Fibroblast of upper back skin (primary cell): ENCODE measurements at regions not wholly inside any gene's neighbourhood (a gene's known extent, or its start where the extent isn't known, plus 50 kb on each side); places are given as distances from the start of the nearest gene placed in this dataset.

Source experiments
- DNase-seq: peaks from one replicate; pipeline ENCODE4 v3.0.0-alpha.2; 2013

DNA sequence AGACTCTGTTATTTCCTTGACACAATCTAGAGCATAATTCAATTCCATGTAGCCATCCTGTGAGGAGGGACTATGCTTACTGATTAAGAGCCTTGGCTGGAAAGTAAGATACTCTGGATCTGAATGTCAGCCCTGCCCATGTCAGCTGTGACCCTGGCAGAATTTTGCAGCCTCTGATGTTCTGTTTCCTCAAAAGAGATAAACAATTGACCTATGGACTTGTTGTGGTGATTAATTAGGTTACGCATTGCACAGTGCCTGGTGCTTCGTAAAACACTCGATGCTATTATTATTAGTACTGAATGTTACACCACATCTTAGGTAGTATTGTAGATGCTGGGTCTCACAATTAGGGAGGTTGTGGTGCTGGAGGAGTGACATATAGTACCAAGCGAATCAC lies 161.3 kb upstream of the MEIS2 start:
- no peak for DNase-seq

DNA sequence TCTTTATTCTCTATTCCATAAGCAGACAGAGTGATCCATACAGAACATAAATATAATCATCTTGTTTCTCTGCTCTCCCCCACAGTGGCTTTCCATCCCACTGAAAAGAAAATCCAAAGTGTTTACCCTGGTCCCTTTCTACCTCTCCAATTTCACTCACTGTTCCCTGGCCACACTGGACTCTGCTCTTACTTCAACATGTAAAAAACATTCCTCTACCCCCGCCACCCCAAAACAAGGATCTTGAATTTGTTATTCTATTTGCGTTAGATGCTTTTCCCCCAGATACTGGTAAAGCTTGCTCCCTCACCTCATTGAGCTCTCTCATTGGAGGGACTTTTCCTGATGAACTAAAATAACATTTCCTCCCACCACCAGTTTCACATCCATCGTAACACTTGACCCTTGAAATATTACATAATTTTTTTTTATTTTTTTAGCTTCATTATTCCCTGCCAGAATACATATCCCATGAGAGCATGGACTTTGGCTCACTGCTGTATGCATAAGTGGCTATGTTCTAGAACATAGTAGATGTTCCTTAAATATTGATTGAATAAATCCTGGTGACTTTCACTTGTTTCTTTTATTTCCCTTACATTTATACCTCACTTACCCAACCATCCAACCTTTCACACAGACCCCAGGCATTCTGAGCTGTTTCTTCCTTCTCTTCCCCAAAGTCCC lies 162.7 kb upstream of the MEIS2 start:
- no peak for DNase-seq

DNA sequence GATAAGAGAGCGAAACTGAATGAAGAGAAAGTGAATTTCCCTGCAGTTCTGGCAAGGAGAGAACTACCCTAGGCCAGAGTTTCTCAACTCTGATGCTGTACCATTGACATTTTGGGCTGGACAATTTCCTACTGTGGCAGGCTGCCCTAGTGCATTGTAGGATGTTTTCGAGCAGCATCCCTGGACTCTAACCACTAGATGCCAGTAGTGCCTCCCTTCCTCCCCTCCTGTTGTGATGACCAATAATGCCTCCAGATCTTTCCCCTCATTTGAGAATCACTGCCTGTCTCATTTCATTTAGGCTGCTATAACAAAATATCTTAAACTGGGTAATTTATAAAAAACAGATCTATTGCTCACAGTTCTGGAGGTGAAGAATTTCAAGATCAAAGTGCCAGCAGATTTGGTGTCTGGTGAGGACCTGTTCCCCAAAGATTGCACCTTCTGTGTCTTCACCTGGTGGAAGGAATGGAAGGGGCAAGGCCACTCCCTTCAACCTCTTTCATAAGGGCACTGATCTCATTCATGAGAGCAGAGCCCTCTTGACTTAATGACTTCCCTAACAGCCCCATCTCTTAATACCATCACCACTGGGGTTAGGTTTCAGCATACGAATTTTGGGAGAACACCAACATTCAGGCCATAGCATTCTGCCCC lies 188.9 kb upstream of the MEIS2 start:
- peak; percentile 48 for DNase-seq

DNA sequence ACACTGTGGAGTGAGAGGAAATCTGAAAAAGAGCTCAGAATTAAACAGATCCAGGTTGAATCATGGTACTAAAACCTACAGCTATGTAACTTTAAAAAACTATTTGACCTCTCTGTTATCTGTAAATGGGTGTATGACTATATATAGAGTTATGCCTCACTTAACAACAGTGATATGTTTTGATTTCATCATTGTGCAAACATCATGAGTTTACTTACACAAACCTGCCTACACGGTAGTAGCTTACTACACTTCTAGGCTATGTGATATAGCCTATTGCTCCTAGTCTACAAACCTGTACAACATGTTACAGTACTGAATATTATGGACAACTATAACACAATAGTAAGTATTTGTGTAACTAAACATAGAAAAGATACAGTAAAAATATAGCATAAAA lies 191.6 kb upstream of the MEIS2 start:
- no peak for DNase-seq

DNA sequence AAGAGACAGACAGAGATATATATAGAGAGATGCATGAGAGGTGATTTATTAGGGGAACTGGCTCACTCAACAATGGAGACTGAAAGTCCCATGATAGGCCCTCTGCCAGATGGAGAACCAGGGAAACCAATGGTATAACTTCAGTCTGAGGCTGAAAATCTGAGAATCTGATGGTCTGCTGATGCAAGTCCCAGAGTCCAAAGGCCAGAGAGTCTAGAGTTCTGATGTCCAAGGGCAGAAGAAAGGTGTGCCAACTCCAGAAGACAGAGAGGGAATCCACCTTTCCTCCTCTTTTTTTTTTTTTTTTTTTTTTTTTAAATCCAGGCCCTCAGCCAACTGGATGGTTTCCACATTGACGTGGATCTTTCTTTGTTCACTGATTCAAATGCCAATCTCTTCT lies 197.9 kb upstream of the MEIS2 start:
- DNase-seq, result no peak

DNA sequence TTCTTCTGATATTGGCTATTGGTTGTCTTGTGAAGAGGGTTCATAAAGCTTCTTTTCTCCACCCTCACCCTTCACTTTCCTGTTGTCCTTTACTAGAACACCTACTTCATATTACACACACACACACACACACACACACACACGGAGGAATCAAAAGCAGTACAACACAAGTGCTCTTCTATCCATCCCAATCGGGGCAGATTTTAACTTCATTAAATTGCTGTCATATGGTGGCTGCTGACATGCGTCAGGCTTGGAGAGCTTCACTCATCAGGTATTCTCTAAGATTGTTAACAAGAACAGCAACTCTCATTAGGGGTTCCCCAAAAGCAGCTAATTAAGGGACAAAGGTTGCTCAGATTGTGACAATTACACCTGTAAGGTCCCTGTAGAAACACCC lies 239.1 kb upstream of the MEIS2 start:
- DNase-seq, result no peak

DNA sequence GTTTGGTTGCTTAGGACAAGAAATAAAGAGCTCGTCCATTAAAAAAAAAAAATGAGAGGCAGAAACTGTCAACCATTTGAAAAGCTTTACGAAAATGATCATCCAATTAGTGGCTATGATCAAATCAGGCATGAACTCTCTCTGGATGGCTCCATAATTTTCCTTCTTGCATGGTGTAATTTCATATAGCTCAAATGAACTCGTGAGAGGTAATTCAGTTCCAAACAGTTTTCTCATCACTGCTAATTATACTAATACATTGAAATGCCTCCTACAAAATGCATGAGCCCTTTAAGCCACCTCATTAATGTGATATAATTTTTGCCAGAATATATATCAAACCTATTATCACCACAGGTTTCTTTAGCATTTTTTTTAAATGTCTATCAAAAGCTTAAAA lies 239.5 kb upstream of the MEIS2 start:
- DNase-seq, result no peak

DNA sequence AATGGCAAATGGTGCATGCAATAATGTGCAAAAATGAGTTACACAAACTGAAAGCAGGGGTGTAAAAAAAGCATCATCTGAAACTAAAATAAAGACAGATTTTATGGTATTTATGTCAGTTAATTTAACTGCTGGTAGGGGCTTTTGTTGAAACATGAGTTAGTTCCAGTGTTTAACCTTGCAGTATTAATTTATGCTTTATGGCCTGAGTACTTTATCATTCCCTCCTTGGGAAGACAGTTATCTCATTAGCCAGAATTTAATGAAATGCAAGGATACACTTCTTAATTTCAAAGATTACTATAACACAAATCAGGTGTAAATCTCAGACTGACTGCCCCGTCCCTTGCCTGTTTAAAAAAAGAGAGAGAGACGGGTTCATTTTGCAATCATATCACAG lies 240.1 kb upstream of the MEIS2 start:
- DNase-seq, result no peak

DNA sequence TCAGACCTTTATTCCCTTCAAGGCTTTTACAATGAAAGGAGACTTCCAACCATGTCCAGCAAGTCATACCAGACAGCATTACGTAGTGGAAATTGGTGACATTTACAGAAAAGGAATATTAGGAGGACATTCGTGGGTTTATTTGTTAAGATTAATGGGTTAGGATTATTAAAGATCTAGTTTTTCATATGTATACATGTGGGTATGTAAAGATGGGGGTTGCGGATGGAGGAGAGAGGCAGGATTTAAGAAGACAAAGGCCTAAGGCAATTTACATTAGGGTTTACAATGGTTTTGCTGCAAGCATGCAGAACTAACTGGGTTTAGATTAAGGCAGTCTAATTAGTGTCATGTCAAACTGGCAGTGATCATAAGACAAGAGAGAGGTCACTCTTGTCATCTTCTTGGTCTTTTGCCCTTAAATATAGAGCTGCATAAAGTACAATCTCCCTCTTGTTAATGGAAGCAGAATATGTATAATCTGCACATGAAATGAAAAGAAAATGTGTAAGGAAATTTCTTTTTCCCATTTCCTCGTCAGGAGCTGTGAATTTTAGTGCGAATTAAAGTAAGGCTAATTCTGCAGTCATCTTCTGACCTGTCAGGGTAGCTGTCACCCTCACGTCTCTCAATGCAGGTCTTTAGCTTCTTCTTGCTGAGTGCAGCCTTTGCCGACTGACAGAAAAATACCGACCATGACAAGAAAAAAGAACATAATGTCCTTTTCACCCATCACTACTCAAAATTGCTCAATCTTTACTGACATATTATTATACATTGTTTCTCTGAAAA lies 258.9 kb upstream of the MEIS2 start:
- no peak for DNase-seq

DNA sequence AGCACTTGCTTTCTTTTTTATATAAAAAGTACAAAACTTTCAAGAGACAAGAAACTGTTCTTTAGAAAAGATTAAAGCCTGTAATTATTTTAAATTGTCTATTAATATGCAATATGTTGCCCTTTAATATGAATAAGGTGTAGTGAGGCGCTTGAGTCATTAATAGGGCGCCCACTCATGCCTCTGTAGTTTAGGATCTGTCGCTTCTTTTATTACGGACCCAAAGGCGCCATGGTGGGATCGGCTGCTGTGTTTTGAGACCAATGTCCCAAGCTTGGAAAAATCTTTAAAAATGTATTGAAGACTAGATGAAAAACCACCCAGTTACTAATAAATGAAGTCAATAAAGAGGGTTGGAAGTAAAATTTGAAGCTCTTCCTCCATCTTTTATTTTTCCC lies 259.5 kb upstream of the MEIS2 start:
- DNase-seq, result no peak

DNA sequence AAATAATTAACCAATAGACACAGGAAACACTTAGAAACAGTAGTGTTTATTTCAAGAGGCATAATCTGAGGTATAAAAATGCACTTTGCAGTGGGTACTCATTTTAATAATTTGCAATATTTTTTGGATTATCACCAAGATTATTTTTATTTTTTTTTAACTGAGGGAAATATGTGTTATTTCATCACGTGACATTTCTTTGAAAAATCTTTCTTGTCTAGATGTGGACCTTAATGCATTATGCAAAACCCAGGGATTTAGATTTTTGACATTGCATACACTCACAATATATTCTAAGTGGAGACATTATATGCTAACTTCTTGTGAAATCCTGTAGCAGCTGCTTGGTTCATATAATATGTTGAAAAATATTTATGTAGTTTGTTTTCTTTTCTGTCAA lies 260.4 kb upstream of the MEIS2 start:
- no peak for DNase-seq

DNA sequence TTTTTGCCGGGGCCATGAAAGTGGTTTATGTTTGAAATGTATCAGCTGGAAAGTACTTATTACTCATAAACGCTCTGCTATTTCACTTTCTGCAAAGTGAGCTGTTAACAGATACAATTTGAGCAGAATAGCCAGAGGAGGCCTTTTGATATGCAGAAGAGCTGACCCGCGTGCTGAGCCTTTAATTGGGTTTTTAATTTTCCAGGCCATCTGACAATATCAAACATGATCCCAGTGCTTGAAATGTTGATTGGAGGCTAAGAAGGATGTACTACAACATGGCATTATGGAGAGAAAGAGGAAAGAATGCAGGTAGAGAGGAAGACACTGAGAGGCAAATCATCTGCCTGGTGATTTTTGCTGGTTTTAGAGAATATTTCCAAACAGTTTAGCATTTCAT lies 261.3 kb upstream of the MEIS2 start:
- no peak for DNase-seq

DNA sequence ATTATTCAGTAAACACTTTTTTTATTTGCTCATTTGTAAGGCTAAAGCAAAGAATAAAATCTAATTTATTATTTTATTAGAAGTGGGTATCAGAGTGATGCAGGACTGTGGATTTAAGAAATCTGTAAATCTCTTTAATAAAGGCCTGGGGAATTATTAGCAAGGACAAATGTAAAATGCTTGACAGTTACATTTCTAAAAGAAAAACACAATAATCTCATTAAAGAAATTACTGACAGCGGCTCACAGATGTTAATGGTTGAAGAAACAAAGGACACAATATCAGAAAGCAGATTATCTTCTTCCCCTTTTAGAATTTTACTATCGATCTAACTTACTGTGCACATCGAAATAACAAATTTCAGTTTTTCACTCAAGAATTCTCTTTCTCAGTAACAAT lies 262.1 kb upstream of the MEIS2 start:
- DNase-seq, result no peak

DNA sequence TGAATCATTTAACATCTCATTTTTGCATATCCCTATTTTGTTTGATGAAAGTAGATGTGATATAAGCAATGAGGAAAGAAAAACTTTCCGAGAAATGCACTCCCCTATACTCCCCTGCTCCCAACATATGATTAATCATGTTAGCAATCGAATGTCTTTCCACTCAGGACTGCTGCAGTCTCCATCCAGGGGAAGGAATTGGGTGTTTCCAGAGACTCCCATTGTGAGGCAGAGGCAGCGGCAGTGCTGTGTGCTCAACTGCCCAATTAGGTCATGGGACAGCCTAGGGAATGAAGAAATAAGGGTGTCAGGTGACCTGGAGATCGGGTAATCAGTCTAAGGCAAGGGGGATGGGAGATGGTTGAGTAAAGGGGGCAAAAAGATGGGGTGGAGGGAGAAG lies 268.6 kb upstream of the MEIS2 start:
- no peak for DNase-seq

DNA sequence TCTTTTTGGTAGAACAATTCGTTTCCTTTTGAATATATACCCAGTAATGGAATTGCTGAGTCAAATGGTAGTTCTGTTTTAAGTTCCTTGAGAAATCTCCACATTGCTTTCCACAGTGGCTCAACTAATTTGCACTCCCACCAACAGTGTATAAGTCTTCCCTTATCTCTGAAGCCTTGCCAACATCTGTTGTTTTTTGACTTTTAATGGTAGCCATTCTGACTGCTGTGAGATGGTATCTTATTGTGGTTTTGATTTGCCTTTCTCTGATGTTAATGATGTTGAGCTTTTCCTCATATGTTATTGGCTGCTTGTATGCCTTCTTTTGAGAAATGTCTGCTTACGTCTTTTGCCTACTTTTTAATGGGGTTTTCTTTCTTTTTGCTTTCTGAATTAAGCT lies 270.6 kb upstream of the MEIS2 start:
- no peak for DNase-seq

DNA sequence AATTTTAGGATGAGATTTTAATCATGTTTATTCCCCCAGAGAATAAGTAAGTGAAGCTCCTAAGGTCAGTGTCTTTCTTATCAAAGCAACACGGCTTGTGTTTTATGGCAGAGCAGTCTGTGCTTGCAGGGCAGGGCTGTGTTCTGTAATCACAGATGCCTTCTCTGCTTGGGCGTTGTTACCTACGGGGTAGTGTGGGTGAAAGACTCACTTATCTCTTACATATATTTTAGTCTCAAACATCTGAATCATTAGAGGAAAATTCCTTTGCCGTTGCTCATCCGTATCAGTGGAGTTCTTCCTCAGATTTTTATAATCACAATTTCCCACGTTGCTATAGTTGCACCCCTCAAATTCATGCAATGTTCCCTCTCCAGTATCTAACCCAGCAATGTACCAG lies 271.7 kb upstream of the MEIS2 start:
- peak; percentile 39 for DNase-seq

DNA sequence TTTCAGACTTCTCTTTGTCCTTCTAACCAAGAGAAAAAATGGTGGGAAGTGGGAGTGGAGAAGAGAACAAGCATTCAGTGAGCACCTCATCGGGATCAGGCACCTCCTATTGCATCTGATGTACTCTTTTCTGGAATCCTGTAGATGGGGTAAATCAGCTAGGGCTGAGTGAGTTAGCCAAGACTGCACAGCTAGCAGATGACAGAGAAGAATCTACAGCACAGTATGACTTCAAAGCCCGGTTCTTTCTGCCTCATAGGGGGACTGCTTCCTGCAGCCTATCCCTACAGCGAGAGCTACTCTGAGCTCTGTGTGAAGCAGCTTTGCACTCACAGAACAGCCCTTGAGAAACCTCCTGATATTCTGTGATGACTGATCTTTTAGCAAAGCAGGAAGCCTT lies 275.2 kb upstream of the MEIS2 start:
- DNase-seq, result peak; percentile 42

DNA sequence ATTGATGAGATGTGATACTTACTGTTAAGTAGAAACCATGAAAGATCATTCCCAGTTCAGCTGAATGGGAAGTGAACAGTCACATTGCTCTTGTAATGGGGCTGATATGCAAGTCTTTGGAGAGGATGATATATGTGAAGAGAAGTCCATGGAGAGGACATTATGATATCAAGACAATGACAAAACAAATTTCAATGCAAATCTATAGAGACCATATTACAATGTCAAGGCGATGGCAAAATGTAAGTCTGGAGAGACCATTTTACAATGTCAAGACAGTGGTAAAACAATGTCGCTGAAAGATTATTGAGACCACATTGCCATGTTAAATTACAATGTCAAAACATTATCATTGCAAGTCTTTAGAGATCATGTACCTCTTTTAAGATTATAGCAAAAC lies 277.1 kb upstream of the MEIS2 start:
- DNase-seq, result no peak

DNA sequence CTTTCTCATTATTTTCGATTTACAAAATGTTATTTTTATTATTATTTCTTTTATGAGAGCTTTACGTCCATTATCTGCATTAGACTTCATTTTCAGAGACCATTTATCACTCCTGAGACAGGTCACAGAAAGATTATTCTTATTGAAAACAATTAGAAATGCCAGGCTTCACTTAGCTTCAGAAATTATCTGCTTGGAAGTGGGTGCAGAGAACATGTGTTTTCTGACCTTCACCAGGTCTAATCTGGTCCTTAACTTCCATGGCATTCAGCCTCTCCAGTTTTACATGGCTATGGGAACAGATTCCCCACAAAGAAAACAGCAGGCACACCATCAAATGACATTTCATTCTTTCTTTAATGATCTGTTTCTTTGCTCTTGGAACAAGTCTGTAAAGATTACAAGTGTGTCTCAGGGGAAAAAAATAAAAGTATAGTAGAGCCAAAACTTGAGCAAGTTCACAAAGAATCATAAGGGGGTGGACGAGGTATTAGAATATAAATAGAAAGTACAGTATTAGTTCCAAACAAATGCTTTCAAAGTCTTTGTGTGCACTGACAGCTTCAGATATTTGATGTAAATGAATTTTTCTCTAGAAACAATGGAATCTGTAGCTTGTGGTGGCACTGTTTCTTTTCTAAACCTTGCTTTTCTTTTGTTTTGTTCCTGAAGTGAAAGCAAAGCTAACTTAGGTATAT lies 294.2 kb upstream of the MEIS2 start:
- DNase-seq, result no peak

DNA sequence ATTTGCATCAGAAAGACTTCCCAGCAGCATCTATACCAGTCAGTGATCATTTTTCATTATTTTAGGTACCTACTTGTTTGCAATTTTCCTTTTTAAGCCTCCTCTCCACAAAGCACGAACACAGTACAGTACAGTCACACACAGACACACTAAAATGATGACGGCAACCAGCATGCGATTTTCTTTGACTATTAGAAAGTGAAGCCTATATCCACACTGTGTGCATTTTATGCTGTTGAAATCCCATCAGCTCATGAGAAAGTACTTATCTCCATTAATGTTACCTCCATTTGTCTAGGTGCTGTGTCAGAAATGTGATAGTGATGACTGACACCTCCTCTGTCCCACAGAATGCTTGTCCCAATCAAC lies 294.7 kb upstream of the MEIS2 start:
- no peak for DNase-seq

DNA sequence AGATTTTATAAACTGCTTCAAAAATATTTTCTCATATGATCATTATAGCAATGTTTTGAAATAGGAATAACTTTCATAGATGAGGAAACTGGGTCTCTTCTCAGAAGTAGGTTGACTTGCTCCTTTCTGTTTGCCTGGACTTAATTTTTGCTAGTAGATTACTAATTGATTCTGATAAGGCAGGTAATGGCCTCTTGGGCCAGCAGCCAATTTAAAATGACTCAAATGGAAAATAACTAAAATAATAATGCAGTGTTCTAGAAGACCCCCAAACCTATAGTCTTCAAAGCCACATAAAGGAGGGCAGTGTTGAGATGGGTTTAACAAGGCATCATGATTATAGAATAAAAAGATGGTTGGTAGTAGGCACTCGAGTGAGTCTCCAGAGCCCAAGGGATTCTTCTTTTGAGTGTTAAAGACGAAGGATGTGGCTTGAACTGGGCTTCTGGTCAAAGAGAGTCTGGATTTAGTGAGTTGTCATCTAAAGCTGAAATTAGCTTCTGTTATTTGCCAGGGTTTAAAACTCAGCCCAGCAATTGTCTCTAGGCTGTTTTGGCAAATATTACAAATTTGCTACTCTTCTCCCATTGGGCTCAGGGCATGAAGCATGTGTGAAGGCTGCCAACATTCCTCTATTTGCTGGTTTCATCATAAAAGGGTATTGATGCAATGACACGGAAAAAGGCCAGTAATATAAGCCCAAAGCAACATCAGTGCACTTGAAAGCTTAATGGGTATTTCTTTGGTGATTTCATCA lies 297.1 kb upstream of the MEIS2 start:
- DNase-seq, result no peak

DNA sequence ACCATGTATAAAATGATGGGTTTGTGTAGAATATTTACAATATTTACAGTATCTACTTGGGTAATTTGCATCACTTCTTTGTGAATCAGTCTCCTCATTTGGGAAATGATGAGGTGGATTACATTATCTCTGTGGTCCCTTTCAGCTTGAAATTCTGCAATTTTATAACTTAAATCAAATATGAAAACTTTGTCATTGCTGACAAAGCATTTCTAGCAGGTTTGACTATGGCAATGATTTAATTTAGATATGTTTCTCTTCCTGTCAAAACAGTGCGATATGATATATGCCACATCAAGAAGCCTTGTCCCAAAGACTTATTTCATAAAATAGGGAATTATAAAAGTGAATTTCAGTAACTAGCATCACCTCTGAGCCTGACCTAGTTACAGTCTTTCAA lies 315.8 kb upstream of the MEIS2 start:
- no peak for DNase-seq

DNA sequence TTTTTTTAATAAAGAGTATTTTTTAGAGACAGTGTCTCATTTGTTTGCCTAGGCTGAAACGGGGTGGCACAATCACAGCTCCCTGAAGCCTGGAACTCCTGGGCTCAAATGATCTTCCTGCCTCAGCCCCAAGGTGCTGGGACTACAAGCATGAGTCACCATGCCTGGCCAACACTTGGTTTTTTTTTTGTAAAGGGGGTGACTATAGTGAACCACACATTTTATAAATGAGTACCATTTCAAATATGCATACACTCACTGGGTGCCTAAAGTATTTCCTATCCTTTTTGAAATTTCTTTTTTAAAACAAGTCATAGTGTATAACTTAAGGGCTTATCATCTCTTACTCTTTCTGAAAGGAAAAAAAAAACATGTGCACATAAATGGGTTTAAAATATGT lies 325.2 kb upstream of the MEIS2 start:
- DNase-seq, result peak; percentile 84
